Fibroblast of peridontal ligament (primary cell): ENCODE measurements at regions not wholly inside any gene's neighbourhood (a gene's known extent, or its start where the extent isn't known, plus 50 kb on each side); places are given as distances from the start of the nearest gene placed in this dataset.

Experiments
- DNase-seq: peaks from one replicate; pipeline ENCODE4 v3.0.0-alpha.2; 2010; ENCODE audit errors: extremely low read depth

GRCh38 chr2:136215908-136216472, 98.0 kb upstream of the CXCR4 start:
- no peak for DNase-seq

- no peak for DNase-seq
These were observed 97.5 kb upstream of the CXCR4 start for GRCh38 chr2:136215449-136215848.

GRCh38 chr2:136214307-136215200, 96.6 kb upstream of the CXCR4 start:
- no peak for DNase-seq

GRCh38 chr2:136213836-136214235, 95.9 kb upstream of the CXCR4 start:
- no peak for DNase-seq

- DNase-seq, result no peak
These were observed 94.8 kb upstream of the CXCR4 start for GRCh38 chr2:136212426-136213378.

- no peak for DNase-seq
These were observed 93.8 kb upstream of the CXCR4 start for GRCh38 chr2:136211701-136212100.

GRCh38 chr2:136210822-136211221, 92.9 kb upstream of the CXCR4 start:
- no peak for DNase-seq

GRCh38 chr2:136210455-136210805, 92.5 kb upstream of the CXCR4 start:
- no peak for DNase-seq

- DNase-seq, result no peak
These were observed 91.9 kb upstream of the CXCR4 start for GRCh38 chr2:136209561-136210454.

- DNase-seq, result no peak
These were observed 90.9 kb upstream of the CXCR4 start for GRCh38 chr2:136208682-136209420.

GRCh38 chr2:136207665-136208064, 89.7 kb upstream of the CXCR4 start:
- no peak for DNase-seq

- DNase-seq, result no peak
These were observed 89.2 kb upstream of the CXCR4 start for GRCh38 chr2:136207030-136207623.

GRCh38 chr2:136206613-136207012, 88.7 kb upstream of the CXCR4 start:
- DNase-seq, result no peak

GRCh38 chr2:136205615-136206014, 87.7 kb upstream of the CXCR4 start:
- DNase-seq, result no peak

- no peak for DNase-seq
These were observed 87.0 kb upstream of the CXCR4 start for GRCh38 chr2:136204971-136205370.

- DNase-seq, result no peak
These were observed 77.3 kb upstream of the CXCR4 start for GRCh38 chr2:136195226-136195625.

GRCh38 chr2:136191041-136191440, 73.1 kb upstream of the CXCR4 start:
- no peak for DNase-seq

- no peak for DNase-seq
These were observed 71.4 kb upstream of the CXCR4 start for GRCh38 chr2:136189221-136189782.

GRCh38 chr2:136188086-136188485, 70.1 kb upstream of the CXCR4 start:
- DNase-seq, result no peak
